Glomerular endothelial cell (primary cell): ENCODE measurements at regions not wholly inside any gene's neighbourhood (a gene's known extent, or its start where the extent isn't known, plus 50 kb on each side); places are given as distances from the start of the nearest gene placed in this dataset.
"Not testable (repeated sequence)": the region's sequence is repeated elsewhere in the genome, so short reads cannot be mapped to it uniquely, and the experiment has no call there.

ENCODE experiments used
- DNase-seq: peaks from one replicate; pipeline ENCODE4 v3.0.0-alpha.2; 2011; ENCODE audit warnings: low read depth, low spot score; ENCODE audit errors: extremely low read depth

DNA sequence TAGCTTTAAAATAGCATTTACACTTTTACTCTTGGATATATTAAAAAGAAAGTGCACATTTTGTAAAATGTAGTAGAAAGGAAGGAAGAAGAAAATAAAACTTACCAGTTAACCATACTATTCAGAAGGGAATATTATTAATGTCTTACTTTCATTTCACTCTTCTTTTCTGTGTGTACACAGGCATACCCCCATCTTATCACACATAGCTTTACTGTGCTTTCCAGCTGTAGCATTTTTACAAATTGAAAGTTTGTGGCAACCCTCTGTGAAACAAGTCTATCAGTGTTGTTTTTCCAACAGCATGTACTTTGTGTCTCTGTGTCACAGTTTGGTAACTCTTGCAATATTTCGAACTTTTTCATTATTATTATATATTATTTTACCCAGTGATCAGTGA, 314.5 kb downstream of the UTRN start:
- no peak for DNase-seq

DNA sequence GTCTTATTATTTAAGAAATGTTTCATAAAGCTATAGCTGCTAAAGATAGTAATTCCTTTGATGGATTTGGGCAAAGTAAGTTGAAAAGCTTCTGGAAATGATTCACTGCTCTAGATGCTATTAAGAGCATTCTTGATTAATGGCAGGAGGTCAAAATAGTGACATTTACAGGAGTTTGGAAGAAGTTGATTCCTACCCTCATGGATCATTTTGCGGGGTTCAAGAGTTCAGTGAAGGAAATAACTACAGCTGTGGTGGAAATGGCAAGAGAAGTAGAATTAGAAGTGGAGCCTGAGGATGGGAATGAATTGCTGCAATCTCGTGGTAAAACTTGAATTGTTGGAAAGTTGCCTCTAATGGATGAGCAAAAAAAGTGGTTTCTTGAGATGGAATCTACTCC, 316.1 kb downstream of the UTRN start:
- DNase-seq, result no peak

- DNase-seq, result no peak
Measured at GRCh38 chr6:144602523-144603180, 317.5 kb downstream of the UTRN start.

- no peak for DNase-seq
Measured at GRCh38 chr6:144606083-144606482, 320.9 kb downstream of the UTRN start.

GRCh38 chr6:144607998-144608735, 323.0 kb downstream of the UTRN start:
- DNase-seq, result no peak

GRCh38 chr6:144612811-144613210, 327.7 kb downstream of the UTRN start:
- DNase-seq, result no peak

GRCh38 chr6:144613859-144614258, 328.7 kb downstream of the UTRN start:
- no peak for DNase-seq

DNA sequence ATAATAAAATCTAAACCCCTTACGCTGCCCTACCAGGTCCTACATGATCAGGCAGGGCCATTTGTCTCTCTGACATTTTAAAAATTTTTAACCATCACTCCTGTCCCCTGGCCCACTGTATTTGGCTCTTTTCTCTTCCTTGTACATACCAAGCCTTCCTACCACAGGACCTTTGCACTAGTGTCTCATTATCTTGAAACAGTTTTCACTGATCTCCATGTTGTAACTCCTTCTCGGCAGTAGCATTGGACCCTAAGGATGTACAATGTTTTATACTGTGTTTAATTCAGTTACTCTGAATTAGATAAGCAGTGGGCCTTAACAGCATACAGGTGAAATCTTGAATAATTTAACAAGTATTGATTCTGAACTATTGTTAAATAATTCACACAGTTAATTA, 330.7 kb downstream of the UTRN start:
- no peak for DNase-seq

DNA sequence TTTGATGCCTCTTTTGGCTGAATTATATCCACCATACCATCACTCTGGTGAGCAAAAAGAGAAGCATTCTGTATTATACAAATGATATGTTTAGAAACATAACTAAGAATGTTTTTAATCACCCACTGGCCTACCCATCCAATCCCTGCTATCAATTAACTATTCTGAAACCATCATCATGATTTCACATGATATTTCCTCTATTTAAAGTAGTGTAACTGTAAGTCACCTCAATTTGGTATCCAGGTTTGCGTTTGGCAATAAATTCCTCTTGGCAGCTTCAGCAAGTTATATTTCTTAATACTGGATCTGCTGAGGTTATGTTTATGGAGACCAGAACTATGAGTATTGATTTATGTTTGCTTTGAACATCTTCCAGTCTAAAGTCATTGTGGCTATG, 332.1 kb downstream of the UTRN start:
- DNase-seq, result no peak

GRCh38 chr6:144617708-144618107, 332.6 kb downstream of the UTRN start:
- DNase-seq, result no peak

- no peak for DNase-seq
Measured at GRCh38 chr6:144619966-144620365, 334.8 kb downstream of the UTRN start.

DNA sequence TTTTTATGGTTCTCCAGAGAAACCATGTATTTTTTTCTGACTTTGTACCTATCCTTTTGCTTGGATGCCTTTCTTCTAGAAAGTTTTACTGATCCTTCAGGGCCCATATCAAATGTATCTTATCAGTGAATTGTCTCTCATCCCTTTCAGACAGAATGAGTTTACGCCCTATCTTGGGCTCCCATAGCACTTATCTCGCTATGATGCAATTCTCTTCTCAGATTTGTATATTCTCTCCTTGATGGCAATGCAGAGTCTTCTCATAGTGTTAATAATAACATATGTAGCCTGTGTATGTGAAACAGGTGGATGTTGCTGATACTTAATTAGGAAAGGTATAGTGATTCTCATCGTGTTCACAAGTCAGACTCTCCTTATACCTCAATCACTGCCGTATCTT, 336.2 kb downstream of the UTRN start:
- DNase-seq, result no peak

- DNase-seq, result no peak
Measured at GRCh38 chr6:144624246-144624645, 339.1 kb downstream of the UTRN start.

DNA sequence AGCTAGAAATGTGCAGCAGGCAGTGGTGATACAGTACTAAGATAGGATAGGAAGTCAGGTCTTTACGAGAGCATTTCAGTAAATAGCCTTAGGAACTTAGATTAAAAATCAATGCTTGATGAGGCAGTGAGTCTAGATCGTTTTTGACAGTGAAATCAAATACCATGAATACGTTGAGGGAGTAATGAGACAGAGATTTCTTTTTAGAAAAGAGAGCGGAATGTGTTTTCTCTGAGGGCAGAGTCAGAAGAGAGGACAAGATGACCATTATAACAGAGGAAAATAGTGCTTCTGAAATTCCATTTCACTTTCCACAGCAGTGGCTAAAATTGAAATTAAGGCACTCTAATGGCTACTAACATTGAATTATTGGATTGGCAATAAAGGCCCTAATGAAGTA, 339.6 kb downstream of the UTRN start:
- no peak for DNase-seq

DNA sequence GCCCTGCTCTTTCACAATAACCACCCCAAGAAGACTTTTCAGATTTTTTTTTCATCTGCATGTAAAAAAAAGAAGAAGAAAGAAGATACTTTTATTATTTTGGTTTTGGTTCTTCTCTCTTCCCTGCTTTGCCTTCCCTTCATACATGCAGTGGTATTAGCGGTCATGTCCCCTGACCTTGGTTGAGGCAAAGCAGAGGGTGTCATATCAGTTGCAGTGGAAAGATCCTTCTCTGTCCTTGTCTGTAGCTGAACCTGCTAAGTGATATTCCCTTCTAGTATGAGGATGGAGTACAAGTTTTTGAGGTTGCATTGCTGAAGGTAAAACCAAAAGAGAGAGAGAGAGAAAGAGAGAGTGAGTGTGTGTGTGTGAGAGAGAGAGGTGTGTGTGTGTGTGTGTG, 345.7 kb downstream of the UTRN start:
- DNase-seq, result no peak

DNA sequence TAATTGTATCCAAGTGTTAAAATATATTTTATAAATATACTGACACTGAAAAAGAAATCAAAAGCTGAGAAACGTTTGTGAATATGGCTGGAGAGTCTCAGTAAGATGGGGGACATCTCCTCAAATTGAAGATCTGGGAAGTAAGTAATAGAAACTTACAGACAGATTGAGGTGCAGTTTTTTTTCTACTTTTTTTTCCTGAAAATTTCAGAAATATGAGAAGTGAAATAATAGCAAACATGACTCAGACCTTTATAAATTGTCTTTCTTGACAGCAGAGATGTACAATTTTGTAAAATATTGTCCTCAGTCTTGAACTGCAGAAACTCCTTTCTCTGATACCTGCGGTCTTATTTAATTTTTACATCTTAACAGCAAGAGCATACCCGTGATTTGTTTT, 347.1 kb downstream of the UTRN start:
- no peak for DNase-seq

- no peak for DNase-seq
Measured at GRCh38 chr6:144633886-144634285, 348.8 kb downstream of the UTRN start.

DNA sequence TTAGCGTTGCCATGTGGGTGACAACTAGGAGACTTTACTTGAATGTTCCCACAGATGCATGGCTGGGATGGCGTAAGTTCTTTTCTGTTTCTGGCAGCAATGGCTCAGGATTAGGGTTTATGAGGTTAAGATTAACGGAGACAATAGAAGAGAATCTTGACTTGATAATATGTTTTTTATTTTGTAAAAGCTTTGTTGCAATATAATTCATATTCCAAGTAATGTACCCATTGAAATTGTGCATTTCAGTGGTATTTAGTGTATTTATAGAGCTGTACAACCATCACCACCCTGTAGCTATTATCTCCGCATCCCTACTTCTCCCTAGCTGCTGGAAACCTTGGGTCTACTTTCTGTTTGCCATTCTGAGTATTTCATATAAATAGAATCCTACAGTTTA, 349.2 kb downstream of the UTRN start:
- no peak for DNase-seq

GRCh38 chr6:144635051-144635450, 349.9 kb downstream of the UTRN start:
- DNase-seq, result no peak

GRCh38 chr6:144636025-144636424, 350.9 kb downstream of the UTRN start:
- not testable (repeated sequence) for DNase-seq

- no peak for DNase-seq
Measured at GRCh38 chr6:144637541-144637940, 352.4 kb downstream of the UTRN start.

GRCh38 chr6:144639654-144640053, 354.5 kb downstream of the UTRN start:
- DNase-seq, result no peak

GRCh38 chr6:144641286-144641685, 356.2 kb downstream of the UTRN start:
- DNase-seq, result no peak
